ENCODE measurements at regions not wholly inside any gene's neighbourhood (a gene's known extent, or its start where the extent isn't known, plus 50 kb on each side); places are given as distances from the start of the nearest gene placed in this dataset.

DNA sequence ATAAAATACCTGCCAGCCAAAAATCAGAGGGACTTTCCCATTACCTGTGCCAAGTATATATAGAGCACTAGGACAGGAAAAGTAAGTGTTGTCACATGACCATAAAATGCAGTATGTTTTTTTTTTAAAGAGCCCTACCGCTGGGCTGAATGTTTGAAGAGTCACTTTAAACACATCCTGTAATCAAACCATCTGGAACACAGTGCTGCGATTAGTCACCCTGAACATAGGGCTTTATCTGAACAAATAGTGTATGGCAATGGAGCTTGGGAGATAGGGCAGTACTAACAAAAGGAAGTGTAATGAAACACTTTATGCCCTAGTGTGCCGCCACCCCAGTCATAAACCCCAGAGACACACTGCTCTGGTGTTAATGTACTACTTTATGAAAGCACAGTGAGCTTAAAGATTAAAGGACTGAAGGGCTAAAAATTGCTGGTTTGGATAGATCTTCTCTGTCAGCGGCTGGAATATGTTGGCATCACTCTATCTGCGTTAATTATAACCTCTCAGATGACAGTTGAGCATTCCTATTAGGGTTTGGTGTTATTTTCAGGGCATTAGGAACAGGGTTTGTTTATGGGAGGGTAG lies 90.4 kb downstream of the ZNF608 start (continued):
- TF ChIP-seq UBTF (IDR thresholded peaks at IDR 0.05; ENCODE audit: borderline replicate concordance in 1 of 2, low read depth in 2 of 2, low read length in 2 of 2) (0 out of 4 replicates have a peak, but pooled peaks of 1 of the 2 experiments have one; percentile 27), RB1 (IDR thresholded peaks at IDR 0.05; ENCODE audit: low read depth) (no peak), KLF16 (IDR thresholded peaks at IDR 0.05) (peak; percentile 85), BRCA1 (IDR thresholded peaks at IDR 0.05) (no peak), BRCA1 (CRISPR knock-in tag; IDR thresholded peaks at IDR 0.05) (no peak), CBFA2T2 (conservative IDR thresholded peaks at IDR 0.05) (peak; percentile 92), ZNF586 (CRISPR knock-in tag; conservative IDR thresholded peaks at IDR 0.05) (no peak), MLX (CRISPR knock-in tag; conservative IDR thresholded peaks at IDR 0.05) (no peak), PURB (CRISPR knock-in tag; IDR thresholded peaks at IDR 0.05; ENCODE audit: low read depth) (no peak), CCAR2 (IDR thresholded peaks at IDR 0.05; ENCODE audit: low read depth, low read length) (no peak), U2AF2 (optimal IDR thresholded peaks at IDR 0.05; ENCODE audit: low read depth, low read length) (no peak), RERE (CRISPR knock-in tag; IDR thresholded peaks at IDR 0.05; ENCODE audit: borderline replicate concordance) (no peak), ATF6 (CRISPR knock-in tag; IDR thresholded peaks at IDR 0.05) (no peak), RBM14 (IDR thresholded peaks at IDR 0.05; ENCODE audit: borderline replicate concordance, insufficient read depth, low read depth, low read length) (no peak), FOXP1 (CRISPR knock-in tag; IDR thresholded peaks at IDR 0.05) (no peak)
- TF ChIP-seq, protein P1, sequence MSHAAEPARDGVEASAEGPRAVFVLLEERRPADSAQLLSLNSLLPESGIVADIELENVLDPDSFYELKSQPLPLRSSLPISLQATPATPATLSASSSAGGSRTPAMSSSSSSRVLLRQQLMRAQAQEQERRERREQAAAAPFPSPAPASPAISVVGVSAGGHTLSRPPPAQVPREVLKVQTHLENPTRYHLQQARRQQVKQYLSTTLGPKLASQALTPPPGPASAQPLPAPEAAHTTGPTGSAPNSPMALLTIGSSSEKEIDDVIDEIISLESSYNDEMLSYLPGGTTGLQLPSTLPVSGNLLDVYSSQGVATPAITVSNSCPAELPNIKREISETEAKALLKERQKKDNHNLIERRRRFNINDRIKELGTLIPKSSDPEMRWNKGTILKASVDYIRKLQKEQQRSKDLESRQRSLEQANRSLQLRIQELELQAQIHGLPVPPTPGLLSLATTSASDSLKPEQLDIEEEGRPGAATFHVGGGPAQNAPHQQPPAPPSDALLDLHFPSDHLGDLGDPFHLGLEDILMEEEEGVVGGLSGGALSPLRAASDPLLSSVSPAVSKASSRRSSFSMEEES (CRISPR knock-in tag; IDR thresholded peaks at IDR 0.05): peak; percentile 96

Measured in K562 (cell line).